SH-SY5Y (cell line): ENCODE measurements at regions not wholly inside any gene's neighbourhood (a gene's known extent, or its start where the extent isn't known, plus 50 kb on each side); places are given as distances from the start of the nearest gene placed in this dataset.

Experiments used
- GATA2 ChIP-seq: IDR thresholded peaks from 2 replicates; pipeline ENCODE4 v1.6.1; 2011; ENCODE audit warnings: mild to moderate bottlenecking, low read depth, low read length
- GATA3 ChIP-seq: IDR thresholded peaks from 2 replicates; pipeline ENCODE4 v1.6.1; 2011; ENCODE audit warnings: low read depth, mild to moderate bottlenecking, low read length, moderate library complexity

- no peak for TF ChIP-seq GATA2
- TF ChIP-seq GATA3: no peak
Observed at GRCh38 chr15:94785091-94785490, 553.7 kb downstream of the MCTP2 start.
